Ishikawa (cell line): ENCODE measurements at regions not wholly inside any gene's neighbourhood (a gene's known extent, or its start where the extent isn't known, plus 50 kb on each side); places are given as distances from the start of the nearest gene placed in this dataset.

Source experiments
- CEBPB ChIP-seq: IDR thresholded peaks from 2 replicates; pipeline ENCODE4 v1.6.1; 2012
- CREB1 ChIP-seq: IDR thresholded peaks from 2 replicates; pipeline ENCODE4 v1.6.1; 2012; ENCODE audit warnings: low read depth
- EGR1 ChIP-seq: IDR thresholded peaks from 2 replicates; pipeline ENCODE4 v1.6.1; 2012
- EP300 ChIP-seq: IDR thresholded peaks from 2 replicates; pipeline ENCODE4 v1.6.1; 2012; ENCODE audit warnings: borderline replicate concordance
- FOXM1 ChIP-seq: IDR thresholded peaks from 2 replicates; pipeline ENCODE4 v1.6.1; 2012; ENCODE audit warnings: low read depth, borderline replicate concordance
- MAX ChIP-seq: IDR thresholded peaks from 2 replicates; pipeline ENCODE4 v1.6.1; 2012
- NFIC ChIP-seq: IDR thresholded peaks from 2 replicates; pipeline ENCODE4 v1.6.1; 2012
- RAD21 ChIP-seq: IDR thresholded peaks from 2 replicates; pipeline ENCODE4 v1.6.1; 2012; ENCODE audit warnings: low read depth
- REST ChIP-seq: IDR thresholded peaks from 2 replicates; pipeline ENCODE4 v1.6.1; 2012; ENCODE audit warnings: low read depth, mild to moderate bottlenecking
- TAF1 ChIP-seq: IDR thresholded peaks from 2 replicates; pipeline ENCODE4 v1.6.1; 2012; ENCODE audit warnings: low read depth, mild to moderate bottlenecking
- TCF12 ChIP-seq: IDR thresholded peaks from 2 replicates; pipeline ENCODE4 v1.6.1; 2012; ENCODE audit warnings: low read depth
- TEAD4 ChIP-seq: IDR thresholded peaks from 2 replicates; pipeline ENCODE4 v1.6.1; 2012
- USF1 ChIP-seq: IDR thresholded peaks from 2 replicates; pipeline ENCODE4 v1.6.1; 2012
- YY1 ChIP-seq: IDR thresholded peaks from 2 replicates; pipeline ENCODE4 v1.6.1; 2012; ENCODE audit warnings: low read depth
- ZBTB7A ChIP-seq: IDR thresholded peaks from 2 replicates; pipeline ENCODE4 v1.6.1; 2012; ENCODE audit warnings: low read depth

GRCh38 chr16:76226011-76226410 is 51.2 kb upstream of the CNTNAP4 start:
- no peak for TF ChIP-seq ZBTB7A
- no peak for TF ChIP-seq MAX
- no peak for TF ChIP-seq NFIC
- no peak for TF ChIP-seq CEBPB
- no peak for TF ChIP-seq CREB1
- no peak for TF ChIP-seq YY1
- no peak for TF ChIP-seq EP300
- TF ChIP-seq FOXM1 = no peak
- no peak for TF ChIP-seq REST
- no peak for TF ChIP-seq EGR1
- no peak for TF ChIP-seq RAD21
- no peak for TF ChIP-seq TAF1
- TF ChIP-seq USF1 = no peak
- no peak for TF ChIP-seq TEAD4
- TF ChIP-seq TCF12 = no peak

- TF ChIP-seq TEAD4 (no peak), CEBPB (no peak), FOXM1 (no peak), RAD21 (no peak), EGR1 (no peak), TCF12 (no peak), EP300 (no peak), ZBTB7A (no peak), CREB1 (no peak), NFIC (no peak), MAX (no peak), REST (no peak), YY1 (no peak), TAF1 (no peak), USF1 (no peak)
These were observed 50.7 kb upstream of the CNTNAP4 start for GRCh38 chr16:76226481-76226880.
